ENCODE measurements at regions not wholly inside any gene's neighbourhood (a gene's known extent, or its start where the extent isn't known, plus 50 kb on each side); places are given as distances from the start of the nearest gene placed in this dataset.

GRCh38 chrX:98459669-98460068 is 1576.0 kb downstream of the RPA4 start:
- H3K4me3 ChIP-seq (ENCODE audit: low read depth, low read length) = no peak overlapping the region
- TF ChIP-seq CTCF (IDR thresholded peaks at IDR 0.05; ENCODE audit: borderline replicate concordance, insufficient read depth, low read depth, low read length) = no peak

GRCh38 chrX:98480606-98481005 is 1596.9 kb downstream of the RPA4 start:
- no peak for TF ChIP-seq CTCF (IDR thresholded peaks at IDR 0.05; ENCODE audit: borderline replicate concordance, insufficient read depth, low read depth, low read length)

GRCh38 chrX:98481636-98482035 is 1597.9 kb downstream of the RPA4 start:
- no peak for TF ChIP-seq CTCF (IDR thresholded peaks at IDR 0.05; ENCODE audit: borderline replicate concordance, insufficient read depth, low read depth, low read length)
- no peak overlapping the region for H3K4me3 ChIP-seq (ENCODE audit: low read depth, low read length)

More at GRCh38 chrX:98480606-98481005, 1596.9 kb downstream of the RPA4 start:
- no peak overlapping the region for H3K4me3 ChIP-seq (ENCODE audit: low read depth, low read length)

GRCh38 chrX:98490670-98491069 is 1607.0 kb downstream of the RPA4 start:
- TF ChIP-seq CTCF (IDR thresholded peaks at IDR 0.05; ENCODE audit: borderline replicate concordance, insufficient read depth, low read depth, low read length) = no peak
- H3K4me3 ChIP-seq (ENCODE audit: low read depth, low read length) = no peak overlapping the region

- no peak for TF ChIP-seq CTCF (IDR thresholded peaks at IDR 0.05; ENCODE audit: borderline replicate concordance, insufficient read depth, low read depth, low read length)
- no peak overlapping the region for H3K4me3 ChIP-seq (ENCODE audit: low read depth, low read length)
Measured at GRCh38 chrX:98501426-98501825, 1617.7 kb downstream of the RPA4 start.

GRCh38 chrX:98506907-98507306 is 1623.2 kb downstream of the RPA4 start:
- H3K4me3 ChIP-seq (ENCODE audit: low read depth, low read length) = no peak overlapping the region
- TF ChIP-seq CTCF (IDR thresholded peaks at IDR 0.05; ENCODE audit: borderline replicate concordance, insufficient read depth, low read depth, low read length) = no peak

GRCh38 chrX:98514032-98514431 is 1630.3 kb downstream of the RPA4 start:
- H3K4me3 ChIP-seq (ENCODE audit: low read depth, low read length) = no peak overlapping the region
- TF ChIP-seq CTCF (IDR thresholded peaks at IDR 0.05; ENCODE audit: borderline replicate concordance, insufficient read depth, low read depth, low read length) = no peak
